ENCODE measurements at regions not wholly inside any gene's neighbourhood (a gene's known extent, or its start where the extent isn't known, plus 50 kb on each side); places are given as distances from the start of the nearest gene placed in this dataset.

- Histone ChIP-seq H3K4me1 (ENCODE audit: insufficient read depth, low read length) (no peaks in the 10 kb centered on the region), H3K36me3 (ENCODE audit: insufficient read depth, low read length) (no peaks in the 10 kb centered on the region), H3K4me2 (ENCODE audit: low read length) (no peak overlapping the region), H2AFZ (ENCODE audit: low read depth, low read length) (no peak overlapping the region), H3K27me3 (ENCODE audit: insufficient read depth, low read length) (peaks cover 16% of the 10 kb centered on the region), H3K4me3 (ENCODE audit: insufficient read depth, low read depth, low read length) (no peak overlapping the region), H4K20me1 (ENCODE audit: insufficient read depth, low read length) (no peaks in the 10 kb centered on the region), H3K79me2 (ENCODE audit: insufficient read depth, low read length) (no peaks in the 10 kb centered on the region), H3K9ac (ENCODE audit: low read length) (no peak overlapping the region), H3K27ac (ENCODE audit: low read depth, low read length) (no peak overlapping the region), H3K9me3 (ENCODE audit: insufficient read depth, low read depth, low read length) (no peaks in the 10 kb centered on the region)
- Mint-ChIP-seq H3K4me3 (ENCODE audit: unreplicated experiment) (no peak overlapping the region), H3K9me3 (ENCODE audit: unreplicated experiment) (peaks cover 3% of the 10 kb centered on the region), H3K27ac (ENCODE audit: unreplicated experiment) (no peak overlapping the region), H3K4me1 (ENCODE audit: low read depth, unreplicated experiment) (peaks cover 6% of the 10 kb centered on the region), H3K36me3 (ENCODE audit: low read depth, unreplicated experiment) (peaks cover 2% of the 10 kb centered on the region), H3K27me3 (ENCODE audit: low read depth, unreplicated experiment) (peaks cover 40% of the 10 kb centered on the region)
- FAIRE-seq (no peak), DNase-seq (ENCODE audit: low read depth) (no peak)
- TF ChIP-seq, protein P1, sequence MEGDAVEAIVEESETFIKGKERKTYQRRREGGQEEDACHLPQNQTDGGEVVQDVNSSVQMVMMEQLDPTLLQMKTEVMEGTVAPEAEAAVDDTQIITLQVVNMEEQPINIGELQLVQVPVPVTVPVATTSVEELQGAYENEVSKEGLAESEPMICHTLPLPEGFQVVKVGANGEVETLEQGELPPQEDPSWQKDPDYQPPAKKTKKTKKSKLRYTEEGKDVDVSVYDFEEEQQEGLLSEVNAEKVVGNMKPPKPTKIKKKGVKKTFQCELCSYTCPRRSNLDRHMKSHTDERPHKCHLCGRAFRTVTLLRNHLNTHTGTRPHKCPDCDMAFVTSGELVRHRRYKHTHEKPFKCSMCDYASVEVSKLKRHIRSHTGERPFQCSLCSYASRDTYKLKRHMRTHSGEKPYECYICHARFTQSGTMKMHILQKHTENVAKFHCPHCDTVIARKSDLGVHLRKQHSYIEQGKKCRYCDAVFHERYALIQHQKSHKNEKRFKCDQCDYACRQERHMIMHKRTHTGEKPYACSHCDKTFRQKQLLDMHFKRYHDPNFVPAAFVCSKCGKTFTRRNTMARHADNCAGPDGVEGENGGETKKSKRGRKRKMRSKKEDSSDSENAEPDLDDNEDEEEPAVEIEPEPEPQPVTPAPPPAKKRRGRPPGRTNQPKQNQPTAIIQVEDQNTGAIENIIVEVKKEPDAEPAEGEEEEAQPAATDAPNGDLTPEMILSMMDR (IDR thresholded peaks at IDR 0.05; ENCODE audit: insufficient read depth, low read depth, low read length): no peak
Observed at GRCh38 chr16:86428729-86429517, 81.4 kb upstream of the FOXF1 start.

DNA sequence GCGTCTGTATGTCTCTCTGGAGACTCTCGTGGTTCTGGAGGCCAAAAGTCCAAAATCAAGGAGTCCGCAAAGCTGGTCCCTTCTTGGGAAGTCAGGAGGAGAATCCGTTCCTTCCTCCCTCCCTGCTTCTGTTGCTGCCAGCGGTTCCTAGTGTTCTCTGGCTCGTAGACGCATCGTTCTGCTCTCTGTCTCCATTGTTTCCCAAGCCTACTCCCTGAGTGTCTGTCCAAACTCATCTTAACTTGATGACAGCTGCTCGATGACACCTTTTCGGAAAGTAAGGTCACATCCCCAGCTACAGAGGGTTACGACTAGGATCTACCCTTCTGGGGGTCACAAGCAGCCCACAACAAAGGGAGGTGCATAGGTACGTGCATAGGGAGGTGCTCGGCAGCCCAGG is 80.7 kb upstream of the FOXF1 start:
- Histone ChIP-seq H3K9ac (ENCODE audit: low read length) (no peak overlapping the region), H4K20me1 (ENCODE audit: insufficient read depth, low read length) (no peaks in the 10 kb centered on the region), H3K9me3 (ENCODE audit: insufficient read depth, low read depth, low read length) (no peaks in the 10 kb centered on the region), H2AFZ (ENCODE audit: low read depth, low read length) (no peak overlapping the region), H3K27me3 (ENCODE audit: insufficient read depth, low read length) (peaks cover 17% of the 10 kb centered on the region), H3K27ac (ENCODE audit: low read depth, low read length) (no peak overlapping the region), H3K4me2 (ENCODE audit: low read length) (no peak overlapping the region), H3K36me3 (ENCODE audit: insufficient read depth, low read length) (no peaks in the 10 kb centered on the region), H3K4me1 (ENCODE audit: insufficient read depth, low read length) (no peaks in the 10 kb centered on the region), H3K79me2 (ENCODE audit: insufficient read depth, low read length) (no peaks in the 10 kb centered on the region), H3K4me3 (ENCODE audit: insufficient read depth, low read depth, low read length) (no peak overlapping the region)
- Mint-ChIP-seq H3K27me3 (ENCODE audit: low read depth, unreplicated experiment) (peaks cover 44% of the 10 kb centered on the region), H3K4me1 (ENCODE audit: low read depth, unreplicated experiment) (peaks cover 6% of the 10 kb centered on the region), H3K4me3 (ENCODE audit: unreplicated experiment) (no peak overlapping the region), H3K9me3 (ENCODE audit: unreplicated experiment) (peaks cover 5% of the 10 kb centered on the region), H3K36me3 (ENCODE audit: low read depth, unreplicated experiment) (peaks cover 2% of the 10 kb centered on the region), H3K27ac (ENCODE audit: unreplicated experiment) (no peak overlapping the region)
- FAIRE-seq: no peak
- no peak for TF ChIP-seq EZH2 (IDR thresholded peaks at IDR 0.05; ENCODE audit: insufficient read depth, low read length)
- TF ChIP-seq, protein P1 (IDR thresholded peaks at IDR 0.05; ENCODE audit: insufficient read depth, low read depth, low read length): no peak
- no peak for DNase-seq (ENCODE audit: low read depth)

DNA sequence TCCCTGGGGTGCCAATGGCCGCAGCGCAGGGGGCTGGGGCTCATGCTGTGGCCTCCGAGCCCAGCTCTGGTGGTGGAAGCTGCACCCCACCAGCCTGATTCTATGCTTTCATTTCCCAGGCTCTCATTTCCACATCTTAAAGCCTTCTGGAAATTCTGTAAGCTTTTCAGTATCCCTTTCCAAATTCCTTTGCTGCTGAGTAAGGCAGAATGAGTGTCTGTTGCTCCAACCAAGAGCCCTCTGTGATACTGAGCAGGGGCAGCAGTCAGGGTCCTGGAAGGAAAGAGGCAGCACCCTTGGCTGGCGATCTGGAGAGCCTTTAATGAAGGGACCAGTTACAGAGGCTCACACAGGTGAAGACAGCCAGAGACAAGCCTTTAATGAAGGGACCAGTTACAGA is 79.5 kb upstream of the FOXF1 start:
- Histone ChIP-seq H3K36me3 (ENCODE audit: insufficient read depth, low read length) (no peaks in the 10 kb centered on the region), H2AFZ (ENCODE audit: low read depth, low read length) (no peak overlapping the region), H3K27ac (ENCODE audit: low read depth, low read length) (no peak overlapping the region), H3K79me2 (ENCODE audit: insufficient read depth, low read length) (no peaks in the 10 kb centered on the region), H3K9ac (ENCODE audit: low read length) (no peak overlapping the region), H4K20me1 (ENCODE audit: insufficient read depth, low read length) (no peaks in the 10 kb centered on the region), H3K4me1 (ENCODE audit: insufficient read depth, low read length) (no peaks in the 10 kb centered on the region), H3K9me3 (ENCODE audit: insufficient read depth, low read depth, low read length) (no peaks in the 10 kb centered on the region), H3K27me3 (ENCODE audit: insufficient read depth, low read length) (peaks cover 18% of the 10 kb centered on the region), H3K4me3 (ENCODE audit: insufficient read depth, low read depth, low read length) (no peak overlapping the region), H3K4me2 (ENCODE audit: low read length) (no peak overlapping the region)
- no peak for FAIRE-seq
- Mint-ChIP-seq H3K4me1 (ENCODE audit: low read depth, unreplicated experiment) (peaks cover 6% of the 10 kb centered on the region), H3K9me3 (ENCODE audit: unreplicated experiment) (peaks cover 5% of the 10 kb centered on the region), H3K4me3 (ENCODE audit: unreplicated experiment) (no peak overlapping the region), H3K27ac (ENCODE audit: unreplicated experiment) (no peak overlapping the region), H3K27me3 (ENCODE audit: low read depth, unreplicated experiment) (peaks cover 48% of the 10 kb centered on the region), H3K36me3 (ENCODE audit: low read depth, unreplicated experiment) (peaks cover 2% of the 10 kb centered on the region)
- no peak for DNase-seq (ENCODE audit: low read depth)
- TF ChIP-seq EZH2 (IDR thresholded peaks at IDR 0.05; ENCODE audit: insufficient read depth, low read length): no peak
- TF ChIP-seq, protein P1 (IDR thresholded peaks at IDR 0.05; ENCODE audit: insufficient read depth, low read depth, low read length): no peak

Data from astrocyte (in vitro differentiated cells and primary cell).